Lung (tissue), 11 donors: ENCODE measurements at regions not wholly inside any gene's neighbourhood (a gene's known extent, or its start where the extent isn't known, plus 50 kb on each side); places are given as distances from the start of the nearest gene placed in this dataset.

Experiments
- ATAC-seq: fragments of 200-7000 bp; cut with Tn5 transposase; one replicate; pipeline ENCODE4 v1.9.1; 2020; ENCODE audit warnings: moderate number of reproducible peaks; ENCODE audit not compliant: insufficient read depth, low FRiP score
- DNase-seq, 3 donors: peaks; one replicate each; pipeline ENCODE4 v3.0.0-alpha.2; 2013 to 2017
- H3K27ac ChIP-seq, 2 donors: one replicate each; pipeline ENCODE4 v1.5.1; 2013; ENCODE audit warnings: mild to moderate bottlenecking in 2 of 2, moderate library complexity in 2 of 2, control low read depth in 1 of 2, inconsistent platforms in 1 of 2, low read depth in 1 of 2, low read length in 1 of 2
- H3K27me3 ChIP-seq, 3 donors: one replicate each; pipeline ENCODE4 v1.5.1; 2013; ENCODE audit warnings: low read length in 2 of 3; ENCODE audit not compliant: control insufficient read depth in 3 of 3, insufficient read depth in 3 of 3
- H3K36me3 ChIP-seq, 4 donors: one replicate each; pipeline ENCODE4 v1.5.1; 2013; ENCODE audit warnings: low read length in 4 of 4, mild to moderate bottlenecking in 1 of 4, moderate library complexity in 1 of 4; ENCODE audit not compliant: control insufficient read depth in 4 of 4, insufficient read depth in 4 of 4
- H3K4me1 ChIP-seq, 5 donors: one replicate each; pipeline ENCODE4 v1.5.1; 2013; ENCODE audit warnings: low read length in 5 of 5, mild to moderate bottlenecking in 2 of 5, moderate library complexity in 1 of 5; ENCODE audit not compliant: control insufficient read depth in 5 of 5, insufficient read depth in 5 of 5
- H3K4me3 ChIP-seq: one replicate; pipeline ENCODE4 v1.5.1; 2013; ENCODE audit warnings: mild to moderate bottlenecking, control low read depth, moderate library complexity
- H3K9ac ChIP-seq, 2 donors: one replicate each; pipeline ENCODE4 v1.5.1; 2013; ENCODE audit warnings: low read length in 2 of 2, control low read depth in 1 of 2; ENCODE audit not compliant: insufficient read depth in 1 of 2
- H3K9me3 ChIP-seq, 4 donors: one replicate each; pipeline ENCODE4 v1.5.1; 2013; ENCODE audit warnings: low read length in 3 of 4, mild to moderate bottlenecking in 1 of 4, moderate library complexity in 1 of 4; ENCODE audit not compliant: control insufficient read depth in 4 of 4, insufficient read depth in 3 of 4
- CTCF ChIP-seq: IDR thresholded peaks from 2 replicates; pipeline ENCODE4 v1.5.1; 2012; ENCODE audit warnings: mild to moderate bottlenecking; ENCODE audit errors: control extremely low read depth, extremely low read depth
- WGBS, 2 donors: extraction: QIAGEN DNeasy Blood & Tissue Kit; methylation state at CpG; one replicate each; pipeline ENCODE4 v1.1.7; 2013; 5-methylcytosine and 5-hydroxymethylcytosine counted together
- donor health status: control.
- donor health status: control.
- donor health status: Bipolar disorder and iron deficiency.
- donor health status: healthy.
- donor health status: DM: yes; HTN: yes; CAD: no.

DNA sequence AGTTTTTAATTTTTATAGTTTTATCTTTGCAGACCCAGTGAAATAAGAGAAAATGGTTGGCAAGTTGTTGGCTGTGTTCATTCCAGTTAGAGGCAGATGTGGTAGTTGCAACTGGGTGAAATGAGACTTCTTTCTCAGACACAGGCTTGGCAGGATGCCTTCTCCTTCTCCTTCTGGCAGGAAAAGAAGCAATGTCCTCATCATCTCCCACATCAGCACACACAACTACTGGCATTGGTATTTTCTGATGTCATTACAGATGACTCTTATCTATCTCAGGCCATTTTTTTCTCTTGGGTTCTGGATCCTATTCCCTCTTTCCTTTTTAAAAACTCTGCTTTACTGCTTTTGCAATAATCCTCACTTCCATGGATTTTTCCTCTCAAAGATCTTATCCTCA is 103.3 kb upstream of the EDIL3 start:
- peaks cover 0 to 8% (median 0%) of the 10 kb centered on the region in 5 donors for H3K4me1 ChIP-seq
- H3K9me3 ChIP-seq = peaks cover 0 to 3% (median 0%) of the 10 kb centered on the region in 4 donors
- no peak for TF ChIP-seq CTCF
- ATAC-seq (no peak), DNase-seq (peak; percentile 79 to 94 (median 93))
- H3K27me3 ChIP-seq = no peaks in the 10 kb centered on the region
- H3K36me3 ChIP-seq = no peaks in the 10 kb centered on the region
- H3K9ac ChIP-seq = no peak overlapping the region
- no peak overlapping the region for H3K4me3 ChIP-seq
- no peak overlapping the region for H3K27ac ChIP-seq

- Histone ChIP-seq H3K9ac (no peak overlapping the region), H3K27me3 (no peaks in the 10 kb centered on the region), H3K27ac (no peak overlapping the region), H3K36me3 (no peaks in the 10 kb centered on the region), H3K9me3 (peaks cover 0 to 3% (median 0%) of the 10 kb centered on the region in 4 donors), H3K4me1 (no peaks in the 10 kb centered on the region), H3K4me3 (no peak overlapping the region)
- TF ChIP-seq CTCF = no peak
- no peak for ATAC-seq
- no peak for DNase-seq
- WGBS, 2 donors = 71 to 77% methylated on average over 5 of the region's 5 CpGs
Measured at GRCh38 chr5:84480873-84481637, 96.4 kb upstream of the EDIL3 start.

- Histone ChIP-seq H3K9ac (no peak overlapping the region), H3K27ac (no peak overlapping the region), H3K9me3 (peaks cover 0 to 3% (median 0%) of the 10 kb centered on the region in 4 donors), H3K36me3 (no peaks in the 10 kb centered on the region), H3K4me1 (no peaks in the 10 kb centered on the region), H3K27me3 (no peaks in the 10 kb centered on the region), H3K4me3 (no peak overlapping the region)
- ATAC-seq (no peak), DNase-seq (no peak)
- WGBS, 2 donors = 84 to 89% methylated on average over 1 of the region's 1 CpG
- no peak for TF ChIP-seq CTCF
Measured at GRCh38 chr5:84478603-84479002, 93.9 kb upstream of the EDIL3 start.

- TF ChIP-seq CTCF = no peak
- Histone ChIP-seq H3K27ac (no peak overlapping the region), H3K4me3 (no peak overlapping the region), H3K9ac (no peak overlapping the region), H3K27me3 (no peaks in the 10 kb centered on the region), H3K4me1 (no peaks in the 10 kb centered on the region), H3K9me3 (peaks cover 0 to 3% (median 0%) of the 10 kb centered on the region in 4 donors), H3K36me3 (no peaks in the 10 kb centered on the region)
- WGBS, 2 donors = 90 to 95% methylated on average over 2 of the region's 2 CpGs
- ATAC-seq = no peak
- DNase-seq = no peak
Measured at GRCh38 chr5:84477485-84477884, 92.8 kb upstream of the EDIL3 start.
